Naive thymus-derived CD4-positive, alpha-beta T cell (primary cell): ENCODE measurements at regions not wholly inside any gene's neighbourhood (a gene's known extent, or its start where the extent isn't known, plus 50 kb on each side); places are given as distances from the start of the nearest gene placed in this dataset.

Experiments
- ATAC-seq: fragments of 150-1000 bp; cut with Tn5 transposase; 2 replicates; pipeline ENCODE4 v1.10.0; 2021; ENCODE audit warnings: mild to moderate bottlenecking, moderate library complexity
- CTCF ChIA-PET: fragments of 350-600 bp; sonication (Branson Sonifier 250); formaldehyde crosslinking; loops from one replicate; lab custom pipeline; 2021; ENCODE audit warnings: antibody characterized with exemption; lab: Charles Lee
- POLR2A ChIA-PET: fragments of 350-600 bp; sonication (Branson Sonifier 250); formaldehyde crosslinking; loops from one replicate; lab custom pipeline; 2021; ENCODE audit warnings: antibody characterized with exemption, inconsistent platforms; lab: Charles Lee
- DNase-seq, 9 donors: peaks; one replicate each; pipeline versions ENCODE4 v3.0.0 to v3.0.0-alpha.2; 2020 to 2022; ENCODE audit warnings: mixed read lengths in 1 of 9
- H3K27ac ChIP-seq: one replicate; pipeline ENCODE4 v1.7.0; 2013; ENCODE audit warnings: mild to moderate bottlenecking, low read depth, low read length, moderate library complexity
- H3K27me3 ChIP-seq, 2 donors: one replicate each; pipeline ENCODE4 v1.7.0; 2013; ENCODE audit warnings: low read length in 2 of 2, mild to moderate bottlenecking in 2 of 2, moderate library complexity in 2 of 2; ENCODE audit not compliant: control insufficient read depth in 2 of 2, insufficient read depth in 2 of 2
- H3K36me3 ChIP-seq, 3 experiments: 1 replicate in 2 of 3; 2 replicates in 1 of 3; pipeline ENCODE4 v1.7.0; 2013; ENCODE audit warnings: low read length in 3 of 3, mild to moderate bottlenecking in 3 of 3, moderate library complexity in 1 of 3; ENCODE audit not compliant: insufficient read depth in 3 of 3, control insufficient read depth in 2 of 3
- H3K4me1 ChIP-seq, 2 donors: one replicate each; pipeline ENCODE4 v1.7.0; 2013; ENCODE audit warnings: low read length in 2 of 2, mild to moderate bottlenecking in 2 of 2, moderate library complexity in 1 of 2; ENCODE audit not compliant: control insufficient read depth in 2 of 2, insufficient read depth in 2 of 2
- H3K4me3 ChIP-seq: 2 replicates; pipeline ENCODE4 v1.7.0; 2013; ENCODE audit warnings: mild to moderate bottlenecking, low read length
- H3K9me3 ChIP-seq, 3 experiments: 1 replicate in 2 of 3; 2 replicates in 1 of 3; pipeline ENCODE4 v1.7.0; 2013; ENCODE audit warnings: low read length in 3 of 3; ENCODE audit not compliant: control insufficient read depth in 2 of 3
- H3K27ac Mint-ChIP-seq, 9 donors: one replicate each; pipeline ENCODE4 v1.8.0; 2020 to 2022; ENCODE audit warnings: mixed read lengths in 9 of 9, mild to moderate bottlenecking in 8 of 9, moderate library complexity in 5 of 9, inconsistent platforms in 2 of 9
- H3K27me3 Mint-ChIP-seq, 5 donors: one replicate each; pipeline ENCODE4 v1.8.0; 2021 to 2022; ENCODE audit warnings: mixed read lengths in 5 of 5, mild to moderate bottlenecking in 1 of 5
- H3K36me3 Mint-ChIP-seq, 5 donors: one replicate each; pipeline ENCODE4 v1.8.0; 2020 to 2022; ENCODE audit warnings: mixed read lengths in 5 of 5, mild to moderate bottlenecking in 3 of 5, inconsistent platforms in 1 of 5
- H3K4me1 Mint-ChIP-seq, 7 donors: one replicate each; pipeline ENCODE4 v1.8.0; 2020 to 2022; ENCODE audit warnings: mixed read lengths in 7 of 7, mild to moderate bottlenecking in 3 of 7, inconsistent platforms in 1 of 7
- H3K4me3 Mint-ChIP-seq, 10 donors: one replicate each; pipeline ENCODE4 v1.8.0; 2020 to 2022; ENCODE audit warnings: mild to moderate bottlenecking in 10 of 10, mixed read lengths in 10 of 10, moderate library complexity in 6 of 10, inconsistent platforms in 2 of 10
- H3K9me3 Mint-ChIP-seq, 11 donors: one replicate each; pipeline ENCODE4 v1.8.0; 2020 to 2022; ENCODE audit warnings: mixed read lengths in 11 of 11, mild to moderate bottlenecking in 4 of 11, inconsistent platforms in 1 of 11, moderate library complexity in 1 of 11
- intact Hi-C, 2 donors: fragments of 100-400 bp; cut with micrococcal nuclease; formaldehyde crosslinking; loops; one replicate each; pipeline ENCODE4 v1.15.1; 2023

GRCh38 chr17:71405101-71405500 lies 715.7 kb upstream of the SOX9 start:
- H3K4me1 ChIP-seq, result no peaks in the 10 kb centered on the region
- no peaks in the 10 kb centered on the region for H3K4me1 Mint-ChIP-seq
- no peak overlapping the region for H3K4me3 Mint-ChIP-seq
- H3K9me3 ChIP-seq, result no peaks in the 10 kb centered on the region
- H3K27me3 Mint-ChIP-seq, result no peaks in the 10 kb centered on the region
- H3K4me3 ChIP-seq, result no peak overlapping the region
- peaks cover 0 to 18% (median 1%) of the 10 kb centered on the region in 11 donors for H3K9me3 Mint-ChIP-seq
- H3K27me3 ChIP-seq, result no peaks in the 10 kb centered on the region
- H3K27ac Mint-ChIP-seq, result no peak overlapping the region
- H3K36me3 ChIP-seq, result no peaks in the 10 kb centered on the region
- ChIA-PET CTCF (no interaction called here), POLR2A (no interaction called here)
- DNase-seq (no peak), ATAC-seq (no peak)
- H3K27ac ChIP-seq, result no peak overlapping the region
- no peaks in the 10 kb centered on the region for H3K36me3 Mint-ChIP-seq
- intact Hi-C loops, result no loop called here

GRCh38 chr17:71407981-71408380 lies 712.8 kb upstream of the SOX9 start:
- Mint-ChIP-seq H3K9me3 (peaks cover 0 to 9% (median 1%) of the 10 kb centered on the region in 11 donors), H3K4me1 (no peaks in the 10 kb centered on the region)

GRCh38 chr17:71409137-71409536 lies 711.7 kb upstream of the SOX9 start:
- Histone ChIP-seq H3K27me3 (no peaks in the 10 kb centered on the region), H3K36me3 (no peaks in the 10 kb centered on the region), H3K4me1 (no peaks in the 10 kb centered on the region), H3K9me3 (no peaks in the 10 kb centered on the region), H3K4me3 (no peak overlapping the region), H3K27ac (no peak overlapping the region)
- ChIA-PET CTCF (no interaction called here), POLR2A (no interaction called here)
- Mint-ChIP-seq H3K36me3 (no peaks in the 10 kb centered on the region), H3K4me3 (no peak overlapping the region), H3K4me1 (no peaks in the 10 kb centered on the region), H3K27me3 (no peaks in the 10 kb centered on the region), H3K9me3 (peaks cover 0 to 16% (median under 1%) of the 10 kb centered on the region in 11 donors), H3K27ac (no peak overlapping the region)
- DNase-seq (no peak), ATAC-seq (no peak)
- intact Hi-C loops, result no loop called here

More at GRCh38 chr17:71407981-71408380, 712.8 kb upstream of the SOX9 start:
- Histone ChIP-seq H3K27ac (no peak overlapping the region), H3K27me3 (no peaks in the 10 kb centered on the region), H3K4me3 (no peak overlapping the region), H3K4me1 (no peaks in the 10 kb centered on the region), H3K36me3 (no peaks in the 10 kb centered on the region), H3K9me3 (no peaks in the 10 kb centered on the region)
- H3K27me3 Mint-ChIP-seq, result no peaks in the 10 kb centered on the region
- no peak overlapping the region for H3K27ac Mint-ChIP-seq
- no peaks in the 10 kb centered on the region for H3K36me3 Mint-ChIP-seq
- no peak overlapping the region for H3K4me3 Mint-ChIP-seq
- intact Hi-C loops, result no loop called here
- POLR2A ChIA-PET, result no interaction called here
- ATAC-seq (no peak), DNase-seq (no peak)
- CTCF ChIA-PET, result no interaction called here

- no peaks in the 10 kb centered on the region for H3K4me1 Mint-ChIP-seq
- no peak overlapping the region for H3K27ac ChIP-seq
- no peak overlapping the region for H3K4me3 Mint-ChIP-seq
- intact Hi-C loops, result no loop called here
- H3K36me3 Mint-ChIP-seq, result no peaks in the 10 kb centered on the region
- DNase-seq (no peak), ATAC-seq (no peak)
- H3K9me3 ChIP-seq, result no peaks in the 10 kb centered on the region
- H3K27me3 ChIP-seq, result no peaks in the 10 kb centered on the region
- no peak overlapping the region for H3K27ac Mint-ChIP-seq
- ChIA-PET POLR2A (no interaction called here), CTCF (no interaction called here)
- peaks cover 0 to 16% (median 2%) of the 10 kb centered on the region in 11 donors for H3K9me3 Mint-ChIP-seq
- no peaks in the 10 kb centered on the region for H3K4me1 ChIP-seq
- no peaks in the 10 kb centered on the region for H3K36me3 ChIP-seq
- H3K27me3 Mint-ChIP-seq, result peaks cover 0 to 5% (median 0%) of the 10 kb centered on the region in 5 donors
- H3K4me3 ChIP-seq, result no peak overlapping the region
Measured at GRCh38 chr17:71409712-71410111, 711.1 kb upstream of the SOX9 start.

GRCh38 chr17:71412803-71413202 lies 708.0 kb upstream of the SOX9 start:
- Histone ChIP-seq H3K4me1 (no peaks in the 10 kb centered on the region), H3K4me3 (no peak overlapping the region), H3K27ac (no peak overlapping the region), H3K36me3 (no peaks in the 10 kb centered on the region), H3K27me3 (no peaks in the 10 kb centered on the region), H3K9me3 (no peaks in the 10 kb centered on the region)
- Mint-ChIP-seq H3K27ac (no peak overlapping the region), H3K27me3 (peaks cover 0 to 5% (median 0%) of the 10 kb centered on the region in 5 donors), H3K4me1 (no peaks in the 10 kb centered on the region), H3K4me3 (no peak overlapping the region), H3K36me3 (peaks cover 0 to 3% (median 0%) of the 10 kb centered on the region in 5 donors), H3K9me3 (peaks cover 0 to 21% (median 2%) of the 10 kb centered on the region in 11 donors)
- no peak for DNase-seq
- intact Hi-C loops, result no loop called here
- POLR2A ChIA-PET, result no interaction called here
- CTCF ChIA-PET, result no interaction called here
- ATAC-seq, result no peak

GRCh38 chr17:71413935-71414334 lies 706.9 kb upstream of the SOX9 start:
- H3K4me3 ChIP-seq, result no peak overlapping the region
- Mint-ChIP-seq H3K27ac (no peak overlapping the region), H3K9me3 (peaks cover 0 to 30% (median 2%) of the 10 kb centered on the region in 11 donors), H3K27me3 (peaks cover 0 to 5% (median 0%) of the 10 kb centered on the region in 5 donors), H3K36me3 (peaks cover 0 to 3% (median 0%) of the 10 kb centered on the region in 5 donors), H3K4me1 (no peaks in the 10 kb centered on the region), H3K4me3 (no peak overlapping the region)
- ChIA-PET CTCF (no interaction called here), POLR2A (no interaction called here)
- ATAC-seq, result no peak
- DNase-seq, result no peak
- no peaks in the 10 kb centered on the region for H3K27me3 ChIP-seq
- intact Hi-C loops, result no loop called here
- H3K27ac ChIP-seq, result no peak overlapping the region
- no peaks in the 10 kb centered on the region for H3K4me1 ChIP-seq
- H3K36me3 ChIP-seq, result no peaks in the 10 kb centered on the region
- no peaks in the 10 kb centered on the region for H3K9me3 ChIP-seq

GRCh38 chr17:71417142-71417541 lies 703.7 kb upstream of the SOX9 start:
- Mint-ChIP-seq H3K9me3 (peaks cover 1 to 30% (median 8%) of the 10 kb centered on the region in 11 donors), H3K27me3 (peaks cover 0 to 5% (median 0%) of the 10 kb centered on the region in 5 donors), H3K4me1 (no peaks in the 10 kb centered on the region), H3K4me3 (no peak overlapping the region), H3K27ac (no peak overlapping the region), H3K36me3 (peaks cover 0 to 3% (median 0%) of the 10 kb centered on the region in 5 donors)
- Histone ChIP-seq H3K36me3 (no peaks in the 10 kb centered on the region), H3K4me1 (no peaks in the 10 kb centered on the region), H3K4me3 (no peak overlapping the region), H3K9me3 (no peaks in the 10 kb centered on the region), H3K27ac (no peak overlapping the region), H3K27me3 (no peaks in the 10 kb centered on the region)
- DNase-seq (no peak), ATAC-seq (no peak)
- intact Hi-C loops, result no loop called here
- ChIA-PET POLR2A (no interaction called here), CTCF (no interaction called here)
